ENCODE measurements at regions not wholly inside any gene's neighbourhood (a gene's known extent, or its start where the extent isn't known, plus 50 kb on each side); places are given as distances from the start of the nearest gene placed in this dataset.

DNA sequence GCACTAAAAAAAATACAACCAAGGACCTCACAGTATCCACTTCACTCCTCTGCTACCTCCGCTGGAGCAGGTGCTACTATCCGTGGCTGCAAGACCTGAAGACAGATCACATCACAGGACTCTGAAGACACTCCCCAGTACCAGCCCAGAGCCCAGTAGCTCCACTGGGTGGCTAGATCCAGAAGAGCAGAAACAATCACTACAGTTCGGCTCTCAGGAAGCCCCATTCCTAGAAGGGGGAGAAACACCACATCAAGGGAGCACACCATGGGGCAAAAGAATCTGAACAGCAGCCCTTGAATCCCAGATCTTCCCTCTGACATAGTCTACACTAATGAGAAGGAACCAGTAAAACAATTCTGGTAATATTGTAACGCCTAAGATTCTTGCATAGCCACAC, 494.0 kb upstream of the FAT3 start:
- TF ChIP-seq, protein P1, sequence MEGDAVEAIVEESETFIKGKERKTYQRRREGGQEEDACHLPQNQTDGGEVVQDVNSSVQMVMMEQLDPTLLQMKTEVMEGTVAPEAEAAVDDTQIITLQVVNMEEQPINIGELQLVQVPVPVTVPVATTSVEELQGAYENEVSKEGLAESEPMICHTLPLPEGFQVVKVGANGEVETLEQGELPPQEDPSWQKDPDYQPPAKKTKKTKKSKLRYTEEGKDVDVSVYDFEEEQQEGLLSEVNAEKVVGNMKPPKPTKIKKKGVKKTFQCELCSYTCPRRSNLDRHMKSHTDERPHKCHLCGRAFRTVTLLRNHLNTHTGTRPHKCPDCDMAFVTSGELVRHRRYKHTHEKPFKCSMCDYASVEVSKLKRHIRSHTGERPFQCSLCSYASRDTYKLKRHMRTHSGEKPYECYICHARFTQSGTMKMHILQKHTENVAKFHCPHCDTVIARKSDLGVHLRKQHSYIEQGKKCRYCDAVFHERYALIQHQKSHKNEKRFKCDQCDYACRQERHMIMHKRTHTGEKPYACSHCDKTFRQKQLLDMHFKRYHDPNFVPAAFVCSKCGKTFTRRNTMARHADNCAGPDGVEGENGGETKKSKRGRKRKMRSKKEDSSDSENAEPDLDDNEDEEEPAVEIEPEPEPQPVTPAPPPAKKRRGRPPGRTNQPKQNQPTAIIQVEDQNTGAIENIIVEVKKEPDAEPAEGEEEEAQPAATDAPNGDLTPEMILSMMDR (IDR thresholded peaks at IDR 0.05), result no peak
- DNase-seq (ENCODE audit: low spot score), result no peak
- Mint-ChIP-seq H3K27me3 (ENCODE audit: low read depth) (peaks cover 3% of the 10 kb centered on the region), H3K4me1 (ENCODE audit: low read depth) (no peaks in the 10 kb centered on the region), H3K4me3 (ENCODE audit: unreplicated experiment) (no peak overlapping the region), H3K9me3 (ENCODE audit: low read depth) (peaks cover 15% of the 10 kb centered on the region), H3K36me3 (ENCODE audit: low read depth) (peaks cover 4% of the 10 kb centered on the region), H3K27ac (ENCODE audit: unreplicated experiment) (no peak overlapping the region)

GRCh38 chr11:91730057-91730456, 494.6 kb upstream of the FAT3 start:
- Mint-ChIP-seq H3K4me3 (ENCODE audit: unreplicated experiment) (no peak overlapping the region), H3K4me1 (ENCODE audit: low read depth) (no peaks in the 10 kb centered on the region), H3K27me3 (ENCODE audit: low read depth) (peaks cover 3% of the 10 kb centered on the region), H3K9me3 (ENCODE audit: low read depth) (peaks cover 10% of the 10 kb centered on the region), H3K27ac (ENCODE audit: unreplicated experiment) (no peak overlapping the region), H3K36me3 (ENCODE audit: low read depth) (no peaks in the 10 kb centered on the region)
- TF ChIP-seq, protein P1 (IDR thresholded peaks at IDR 0.05), result no peak
- no peak for DNase-seq (ENCODE audit: low spot score)

DNA sequence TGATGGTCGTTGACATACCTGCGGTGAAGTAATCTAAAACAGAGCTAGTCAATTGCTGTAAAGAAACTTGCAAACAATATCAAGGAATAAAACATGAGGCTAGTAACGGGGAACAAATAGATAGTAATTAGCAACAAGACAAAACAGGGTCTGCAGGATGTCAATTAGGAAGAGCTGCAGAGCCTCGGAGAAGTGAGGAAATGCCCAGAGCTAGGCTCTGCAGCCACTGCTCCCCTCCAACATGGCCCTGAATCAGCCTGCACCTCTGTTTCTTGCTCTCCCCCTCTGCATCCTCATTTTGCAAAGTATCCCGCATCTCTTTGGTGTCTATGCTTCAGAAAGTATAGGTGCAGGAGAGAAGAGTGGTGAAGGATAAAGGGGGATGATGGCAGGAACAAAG, 507.4 kb upstream of the FAT3 start:
- H3K4me3 Mint-ChIP-seq (ENCODE audit: unreplicated experiment), result no peak overlapping the region
- H3K9me3 Mint-ChIP-seq (ENCODE audit: low read depth), result peaks cover 7% of the 10 kb centered on the region
- no peaks in the 10 kb centered on the region for H3K4me1 Mint-ChIP-seq (ENCODE audit: low read depth)
- TF ChIP-seq, protein P1 (IDR thresholded peaks at IDR 0.05), result no peak
- no peak for DNase-seq (ENCODE audit: low spot score)
- H3K27ac Mint-ChIP-seq (ENCODE audit: unreplicated experiment), result no peak overlapping the region
- H3K36me3 Mint-ChIP-seq (ENCODE audit: low read depth), result no peaks in the 10 kb centered on the region
- H3K27me3 Mint-ChIP-seq (ENCODE audit: low read depth), result peaks cover 6% of the 10 kb centered on the region

DNA sequence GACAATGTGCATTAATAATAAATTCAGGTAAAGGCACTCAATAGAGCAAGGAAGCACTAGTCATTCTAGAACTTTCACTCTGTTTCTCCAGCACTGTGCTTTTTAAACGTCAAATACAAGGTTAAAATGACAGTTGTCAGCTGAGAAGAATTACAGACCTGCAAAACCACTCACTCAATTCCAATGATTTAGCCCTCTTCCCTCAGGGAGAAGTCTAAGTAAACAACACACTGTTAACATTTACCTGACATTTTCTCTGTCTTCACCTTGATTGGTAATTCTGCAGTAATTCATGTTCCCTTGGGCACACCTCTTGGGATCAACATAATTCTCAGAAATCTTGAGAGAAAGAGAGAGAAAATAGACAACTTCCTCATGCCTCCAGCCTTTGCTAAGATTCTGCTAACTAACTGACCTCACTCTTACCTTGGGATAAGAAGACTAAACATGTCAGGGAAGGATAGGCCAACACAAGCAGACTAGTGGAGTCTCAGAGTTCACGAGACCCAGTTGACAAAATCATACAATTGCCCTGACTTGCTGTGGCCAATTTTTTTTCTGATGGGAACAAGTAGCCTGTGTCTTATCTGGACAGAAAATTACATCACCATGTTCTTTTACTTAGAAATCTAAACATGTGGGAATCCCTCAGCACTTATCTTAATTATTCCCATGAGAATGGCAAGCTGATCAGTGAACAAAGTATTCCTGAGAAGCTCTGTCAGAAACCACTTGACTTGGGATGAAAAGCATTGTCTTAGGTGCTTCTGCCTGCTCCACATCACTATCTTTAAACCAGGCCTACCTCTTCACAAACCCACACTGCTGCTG, 516.8 kb upstream of the FAT3 start:
- H3K27me3 Mint-ChIP-seq (ENCODE audit: low read depth), result peaks cover 3% of the 10 kb centered on the region
- DNase-seq (ENCODE audit: low spot score), result no peak
- no peaks in the 10 kb centered on the region for H3K9me3 Mint-ChIP-seq (ENCODE audit: low read depth)
- no peak overlapping the region for H3K27ac Mint-ChIP-seq (ENCODE audit: unreplicated experiment)
- TF ChIP-seq, protein P1 (IDR thresholded peaks at IDR 0.05), result no peak
- H3K36me3 Mint-ChIP-seq (ENCODE audit: low read depth), result no peaks in the 10 kb centered on the region
- no peaks in the 10 kb centered on the region for H3K4me1 Mint-ChIP-seq (ENCODE audit: low read depth)
- no peak overlapping the region for H3K4me3 Mint-ChIP-seq (ENCODE audit: unreplicated experiment)

- no peak overlapping the region for H3K27ac Mint-ChIP-seq (ENCODE audit: unreplicated experiment)
- DNase-seq (ENCODE audit: low spot score), result no peak
- no peaks in the 10 kb centered on the region for H3K4me1 Mint-ChIP-seq (ENCODE audit: low read depth)
- H3K27me3 Mint-ChIP-seq (ENCODE audit: low read depth), result peaks cover 3% of the 10 kb centered on the region
- no peaks in the 10 kb centered on the region for H3K9me3 Mint-ChIP-seq (ENCODE audit: low read depth)
- TF ChIP-seq, protein P1 (IDR thresholded peaks at IDR 0.05), result no peak
- no peaks in the 10 kb centered on the region for H3K36me3 Mint-ChIP-seq (ENCODE audit: low read depth)
- no peak overlapping the region for H3K4me3 Mint-ChIP-seq (ENCODE audit: unreplicated experiment)
Measured at GRCh38 chr11:91703042-91703441, 521.6 kb upstream of the FAT3 start.

Data from chondrocyte (in vitro differentiated cells).